HG02884 (cell line): ENCODE measurements at regions not wholly inside any gene's neighbourhood (a gene's known extent, or its start where the extent isn't known, plus 50 kb on each side); places are given as distances from the start of the nearest gene placed in this dataset.

Experiments
- ATAC-seq: cut with Tn5 transposase; IDR thresholded peaks from one replicate; pipeline ENCODE4 v1.9.1; 2021; ENCODE audit warnings: mild to moderate bottlenecking, moderate library complexity; ENCODE audit not compliant: unreplicated experiment

DNA sequence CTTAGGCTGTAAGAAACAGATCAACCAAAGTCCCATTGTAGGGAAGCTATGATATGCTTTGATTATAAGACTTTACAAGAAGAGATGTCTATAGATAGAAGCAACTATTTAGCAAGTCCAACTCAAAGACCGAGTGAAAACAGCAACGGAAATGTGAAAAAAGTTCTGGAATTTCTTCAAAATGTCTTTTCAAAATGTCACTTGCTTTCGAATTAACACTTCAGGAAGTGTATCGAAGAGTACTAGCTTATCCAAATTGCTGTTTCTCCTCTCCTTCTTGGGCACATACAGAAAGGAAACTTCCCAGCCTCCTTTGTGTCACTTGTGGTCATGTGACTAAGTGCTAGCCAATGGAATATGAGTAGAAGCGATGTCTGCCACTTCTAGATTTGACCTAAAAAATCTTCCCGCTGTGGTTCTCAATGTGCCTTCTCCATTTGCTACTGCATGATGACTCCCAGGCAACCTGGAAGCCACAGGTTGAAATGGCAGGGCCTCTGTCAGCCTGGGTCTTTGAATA, 89.9 kb downstream of the TSEN15 start:
- no peak for ATAC-seq

- ATAC-seq, result no peak
Measured at GRCh38 chr1:184143449-184143848, 91.9 kb downstream of the TSEN15 start.

- no peak for ATAC-seq
Measured at GRCh38 chr1:184145083-184145482, 93.6 kb downstream of the TSEN15 start.

DNA sequence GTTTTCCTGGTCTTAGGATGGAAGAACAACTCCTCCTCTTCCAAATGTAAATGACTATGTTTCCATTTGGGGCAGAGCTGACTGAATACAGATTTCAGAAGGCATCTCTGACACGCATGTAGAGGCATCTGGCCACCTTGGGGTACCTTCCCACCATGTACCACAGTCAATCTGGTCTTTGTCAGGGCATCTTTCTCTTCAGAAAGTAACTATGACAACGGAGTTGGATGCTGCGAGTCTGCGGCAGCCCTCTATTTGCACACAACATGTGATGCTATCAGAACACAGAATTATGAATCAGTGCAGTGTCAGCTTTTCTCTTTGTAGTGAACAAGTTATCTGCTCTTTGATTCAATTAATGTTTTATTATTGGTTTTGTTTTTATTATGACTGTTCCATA, 94.7 kb downstream of the TSEN15 start:
- ATAC-seq, result no peak

GRCh38 chr1:184150776-184151531, 99.4 kb downstream of the TSEN15 start:
- ATAC-seq, result no peak

DNA sequence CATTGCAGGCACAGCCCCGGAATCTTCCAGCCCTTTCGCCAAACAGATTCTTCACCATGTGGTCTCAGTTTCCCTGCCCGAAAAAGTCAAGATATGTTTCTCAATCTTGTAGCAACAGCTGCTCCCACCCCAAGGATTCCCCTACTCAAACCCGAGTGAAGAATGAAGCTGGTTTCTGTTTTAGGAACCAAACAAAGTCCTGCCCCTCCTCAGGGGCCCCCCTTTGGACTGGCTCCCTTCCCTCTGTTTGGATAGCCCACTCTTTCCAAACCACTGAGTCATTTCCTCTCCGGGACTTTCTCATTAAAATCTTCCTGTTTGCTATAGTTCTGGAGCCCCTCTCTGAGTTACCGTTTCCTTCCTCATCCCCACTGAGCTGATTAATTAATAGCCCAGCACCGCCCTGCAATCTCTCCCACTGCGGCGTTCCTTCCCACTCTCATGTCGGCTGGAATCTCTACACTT, 100.9 kb downstream of the TSEN15 start:
- ATAC-seq, result no peak

- no peak for ATAC-seq
Measured at GRCh38 chr1:184152974-184153373, 101.4 kb downstream of the TSEN15 start.

- no peak for ATAC-seq
Measured at GRCh38 chr1:184153731-184154130, 102.2 kb downstream of the TSEN15 start.

DNA sequence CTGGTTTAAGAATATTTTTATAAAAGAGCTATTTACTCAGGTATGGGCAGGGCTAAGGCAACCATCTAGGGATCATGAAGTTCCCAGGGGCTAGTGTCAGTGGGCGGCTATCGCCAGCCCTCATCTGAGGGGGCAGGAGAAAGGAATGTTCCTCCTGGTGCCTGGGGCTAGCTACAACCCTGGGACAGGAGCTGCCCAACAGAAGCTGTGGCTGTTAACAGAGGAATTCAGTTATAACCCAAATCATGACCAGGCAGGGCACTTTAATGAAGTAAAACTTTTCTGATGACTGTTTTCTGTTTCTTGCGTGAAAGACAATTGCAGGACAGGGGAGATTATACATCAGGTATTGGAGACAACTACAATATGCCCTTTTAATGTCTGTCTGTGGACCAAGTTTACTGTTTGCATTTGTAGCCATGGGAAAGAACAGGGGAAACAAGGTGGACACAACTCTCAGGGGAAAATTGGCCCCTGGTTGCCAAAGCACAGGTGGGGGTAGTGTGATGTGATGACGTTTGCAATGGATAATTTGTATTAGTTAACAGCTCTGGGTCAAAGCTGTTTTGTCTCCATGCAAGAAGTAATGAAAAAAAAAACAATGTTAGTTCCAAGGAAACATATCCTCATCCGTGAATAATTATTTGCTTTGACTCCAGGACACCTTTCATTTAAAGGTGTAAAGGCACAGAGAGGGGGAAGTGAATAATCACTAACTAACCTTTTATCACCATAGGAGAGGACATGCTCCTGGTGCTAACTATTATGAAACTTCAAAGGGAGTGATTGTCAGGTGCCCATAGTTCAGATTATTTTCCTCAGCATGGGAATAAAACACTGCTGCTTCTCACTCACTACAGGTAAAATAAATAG, 105.2 kb downstream of the TSEN15 start:
- no peak for ATAC-seq

DNA sequence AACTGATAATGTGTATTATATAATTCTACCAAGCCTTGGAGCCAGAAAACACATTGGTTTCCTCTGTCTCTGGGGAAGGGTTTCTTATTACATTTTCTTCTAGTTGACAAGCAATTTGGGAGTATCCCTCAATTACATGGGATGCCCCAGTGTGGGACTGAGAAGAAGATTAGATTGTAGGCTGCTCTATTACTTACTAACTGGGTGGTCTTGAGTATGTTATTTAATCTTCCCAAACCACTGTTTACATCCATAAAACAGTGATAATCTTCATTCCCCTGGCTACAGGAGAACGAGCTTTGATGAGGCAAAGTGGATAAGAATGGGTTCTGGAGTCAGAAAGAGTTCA, 105.8 kb downstream of the TSEN15 start:
- no peak for ATAC-seq

DNA sequence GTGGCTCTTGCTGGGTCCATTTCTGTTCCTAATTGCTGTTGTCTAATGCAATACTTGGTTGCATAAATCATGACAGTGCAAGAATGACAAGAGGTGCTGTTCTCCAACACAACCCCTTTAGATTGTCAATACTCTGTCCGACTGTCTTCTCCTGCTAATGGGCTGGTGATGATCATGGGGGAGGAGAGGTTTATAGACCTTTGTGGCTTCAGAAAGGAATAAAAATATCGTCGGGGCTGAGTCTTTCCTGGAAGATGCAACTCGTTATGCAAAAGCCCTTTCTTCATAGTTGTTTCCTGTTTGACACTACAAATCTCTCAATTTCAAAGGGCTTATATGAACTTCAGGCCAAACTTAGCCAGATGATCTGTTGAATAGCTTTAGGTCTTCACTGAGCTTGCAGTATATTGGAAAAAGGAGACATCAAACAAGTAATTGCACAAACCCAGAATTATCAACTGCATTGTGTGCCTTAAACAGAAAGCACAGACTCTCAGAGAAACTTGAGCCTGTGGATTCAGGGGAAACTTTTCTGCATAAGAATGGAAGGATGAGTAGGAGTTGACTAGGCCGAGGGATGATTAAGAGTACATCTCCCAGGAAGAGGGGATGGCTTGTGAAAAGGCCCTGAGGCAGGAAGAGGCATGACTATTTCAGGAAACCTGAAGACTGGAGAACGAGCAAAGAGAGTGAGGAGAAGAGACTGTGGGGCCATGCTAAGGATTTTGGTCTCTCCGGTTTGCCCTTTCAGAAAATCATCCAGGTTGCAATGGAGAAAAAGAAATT, 107.6 kb downstream of the TSEN15 start:
- ATAC-seq, result no peak

DNA sequence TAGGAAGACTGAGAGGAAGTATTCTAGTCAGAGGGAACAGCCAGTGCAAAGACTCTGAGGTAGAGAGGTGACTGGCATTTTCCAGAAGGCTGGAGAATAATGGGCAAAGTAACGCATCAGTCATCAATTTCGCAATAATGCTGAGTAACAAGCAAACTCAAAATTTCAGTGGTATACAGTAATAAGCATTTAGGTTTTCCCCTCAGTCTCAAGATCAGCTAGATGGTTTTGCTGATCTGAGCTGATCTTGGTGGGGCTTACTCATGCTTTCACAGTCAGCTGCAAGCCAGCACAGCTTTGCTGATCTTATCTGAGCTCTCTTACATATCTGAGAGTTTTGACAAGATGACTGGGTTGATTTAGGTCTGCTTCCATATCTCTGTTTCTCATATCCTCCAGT, 108.7 kb downstream of the TSEN15 start:
- peak; percentile 51 for ATAC-seq

- ATAC-seq, result no peak
Measured at GRCh38 chr1:184161071-184161698, 109.7 kb downstream of the TSEN15 start.

- no peak for ATAC-seq
Measured at GRCh38 chr1:184162281-184162680, 110.8 kb downstream of the TSEN15 start.

GRCh38 chr1:184163674-184164465, 112.3 kb downstream of the TSEN15 start:
- ATAC-seq, result peak; percentile 75

DNA sequence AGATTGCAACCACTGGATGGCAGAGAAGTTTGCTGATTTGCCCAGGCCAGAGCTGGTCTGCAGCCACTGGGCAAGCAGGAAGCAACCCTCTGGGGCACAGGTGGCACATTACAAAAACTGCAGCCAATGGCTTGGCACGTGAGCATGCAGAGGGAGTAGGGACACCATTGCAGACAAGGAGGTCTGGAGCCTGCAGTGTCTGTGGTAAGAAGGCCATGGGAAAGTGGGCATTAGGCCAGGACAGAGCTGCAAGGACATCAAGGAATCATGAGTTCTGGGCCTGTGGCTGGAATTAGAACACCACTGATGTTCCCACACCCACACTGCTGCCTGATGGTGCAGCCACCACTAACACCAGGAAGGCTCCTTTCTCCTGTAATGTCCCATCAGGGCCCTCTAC, 113.0 kb downstream of the TSEN15 start:
- no peak for ATAC-seq

DNA sequence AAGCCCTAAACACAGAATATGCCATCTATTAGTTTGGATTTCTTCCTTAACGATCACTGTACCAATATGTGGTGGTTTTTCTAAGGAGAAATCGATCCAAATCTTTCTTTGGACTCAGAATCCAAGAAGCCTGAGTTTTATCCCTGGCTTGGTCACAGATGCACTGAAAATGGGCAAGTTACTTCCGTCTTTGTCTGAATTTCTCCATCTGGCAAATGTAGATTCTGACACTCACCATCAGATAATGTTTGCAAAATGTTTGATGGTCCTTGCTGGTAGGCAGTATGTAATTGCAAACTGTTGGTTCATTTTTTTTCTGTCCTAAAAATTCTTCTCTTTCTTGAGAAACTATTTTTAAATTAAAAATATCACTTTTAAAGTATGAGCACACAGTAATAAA, 115.0 kb downstream of the TSEN15 start:
- no peak for ATAC-seq

- ATAC-seq, result no peak
Measured at GRCh38 chr1:184167352-184167751, 115.8 kb downstream of the TSEN15 start.

- ATAC-seq, result no peak
Measured at GRCh38 chr1:184170719-184171118, 119.2 kb downstream of the TSEN15 start.

- ATAC-seq, result no peak
Measured at GRCh38 chr1:184176058-184176457, 124.5 kb downstream of the TSEN15 start.
